Testis (tissue), 2 donors: ENCODE measurements at regions not wholly inside any gene's neighbourhood (a gene's known extent, or its start where the extent isn't known, plus 50 kb on each side); places are given as distances from the start of the nearest gene placed in this dataset.

Source experiments
- POLR2A ChIP-seq: fragments of 450-650 bp; IDR thresholded peaks from one replicate; pipeline ENCODE4 v1.6.1; 2017; ENCODE audit warnings: antibody characterized with exemption, mild to moderate bottlenecking, moderate library complexity
- TF ChIP-seq, protein P1 (sequence below), 3 experiments: fragments of 450-650 bp in 2 of 3; fragments of 200-600 bp in 1 of 3; sonication (generic) in 1 of 3; IDR thresholded peaks; one replicate each; pipeline ENCODE4 v1.5.1; 2016 to 2019; ENCODE audit warnings: antibody characterized with exemption in 3 of 3, mild to moderate bottlenecking in 2 of 3, moderate library complexity in 1 of 3

DNA sequence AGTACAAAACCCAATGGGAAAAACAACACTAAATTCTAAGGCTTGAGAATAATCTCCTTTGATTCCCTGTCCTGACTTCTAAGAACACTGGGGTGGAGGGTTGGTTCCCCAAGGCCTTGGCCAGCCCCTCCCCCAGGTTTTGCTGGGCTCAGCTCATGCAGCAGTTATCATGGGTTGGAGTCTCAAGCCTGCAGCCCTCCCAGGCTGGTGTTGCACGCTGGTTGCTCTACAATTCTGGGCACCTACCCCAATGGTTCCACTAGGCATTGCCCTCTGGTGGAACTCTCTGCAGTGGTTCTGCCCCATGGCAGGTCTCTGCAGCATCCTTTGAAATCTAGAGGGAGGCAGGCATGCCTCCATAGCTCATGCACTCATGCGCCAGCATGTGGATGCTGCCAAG, 184.4 kb upstream of the PALMD start:
- TF ChIP-seq POLR2A = no peak
- TF ChIP-seq, protein P1, sequence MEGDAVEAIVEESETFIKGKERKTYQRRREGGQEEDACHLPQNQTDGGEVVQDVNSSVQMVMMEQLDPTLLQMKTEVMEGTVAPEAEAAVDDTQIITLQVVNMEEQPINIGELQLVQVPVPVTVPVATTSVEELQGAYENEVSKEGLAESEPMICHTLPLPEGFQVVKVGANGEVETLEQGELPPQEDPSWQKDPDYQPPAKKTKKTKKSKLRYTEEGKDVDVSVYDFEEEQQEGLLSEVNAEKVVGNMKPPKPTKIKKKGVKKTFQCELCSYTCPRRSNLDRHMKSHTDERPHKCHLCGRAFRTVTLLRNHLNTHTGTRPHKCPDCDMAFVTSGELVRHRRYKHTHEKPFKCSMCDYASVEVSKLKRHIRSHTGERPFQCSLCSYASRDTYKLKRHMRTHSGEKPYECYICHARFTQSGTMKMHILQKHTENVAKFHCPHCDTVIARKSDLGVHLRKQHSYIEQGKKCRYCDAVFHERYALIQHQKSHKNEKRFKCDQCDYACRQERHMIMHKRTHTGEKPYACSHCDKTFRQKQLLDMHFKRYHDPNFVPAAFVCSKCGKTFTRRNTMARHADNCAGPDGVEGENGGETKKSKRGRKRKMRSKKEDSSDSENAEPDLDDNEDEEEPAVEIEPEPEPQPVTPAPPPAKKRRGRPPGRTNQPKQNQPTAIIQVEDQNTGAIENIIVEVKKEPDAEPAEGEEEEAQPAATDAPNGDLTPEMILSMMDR (IDR thresholded peaks at IDR 0.05) = no peak
